ENCODE measurements at regions not wholly inside any gene's neighbourhood (a gene's known extent, or its start where the extent isn't known, plus 50 kb on each side); places are given as distances from the start of the nearest gene placed in this dataset.

- CTCF ChIA-PET: no interaction called here
- H3K9me3 Mint-ChIP-seq: no peaks in the 10 kb centered on the region
- POLR2A ChIA-PET: no interaction called here
- TF ChIP-seq ZNF425 (CRISPR knock-in tag; conservative IDR thresholded peaks at IDR 0.05) (no peak), SMAD4 (CRISPR knock-in tag; IDR thresholded peaks at IDR 0.05) (no peak), PRDM15 (CRISPR knock-in tag; IDR thresholded peaks at IDR 0.05) (no peak), CREM (CRISPR knock-in tag; IDR thresholded peaks at IDR 0.05) (no peak), CREB1 (CRISPR knock-in tag; IDR thresholded peaks at IDR 0.05) (no peak), RORB (CRISPR knock-in tag; IDR thresholded peaks at IDR 0.05) (no peak), TCF7 (CRISPR knock-in tag; IDR thresholded peaks at IDR 0.05; ENCODE audit: low read depth) (no peak), SP1 (CRISPR knock-in tag; conservative IDR thresholded peaks at IDR 0.05) (no peak), FOXP1 (CRISPR knock-in tag; IDR thresholded peaks at IDR 0.05; ENCODE audit: borderline replicate concordance) (no peak), ZNF281 (CRISPR knock-in tag; IDR thresholded peaks at IDR 0.05) (no peak), USF2 (CRISPR knock-in tag; IDR thresholded peaks at IDR 0.05) (no peak), TEAD4 (CRISPR knock-in tag; IDR thresholded peaks at IDR 0.05) (no peak)
- no peak overlapping the region for H3K4me3 Mint-ChIP-seq
- H3K27me3 Mint-ChIP-seq (ENCODE audit: low read depth): no peaks in the 10 kb centered on the region; the same call in 1 of the 2 replicates
- H3K27ac Mint-ChIP-seq: no peak overlapping the region
- H3K4me1 Mint-ChIP-seq: no peaks in the 10 kb centered on the region
- no peak for ATAC-seq
- no peaks in the 10 kb centered on the region for H3K36me3 Mint-ChIP-seq
- no peak for DNase-seq (ENCODE audit: low spot score)
These were observed 102.0 kb upstream of the TENT5A start for GRCh38 chr6:81854474-81854873.

DNA sequence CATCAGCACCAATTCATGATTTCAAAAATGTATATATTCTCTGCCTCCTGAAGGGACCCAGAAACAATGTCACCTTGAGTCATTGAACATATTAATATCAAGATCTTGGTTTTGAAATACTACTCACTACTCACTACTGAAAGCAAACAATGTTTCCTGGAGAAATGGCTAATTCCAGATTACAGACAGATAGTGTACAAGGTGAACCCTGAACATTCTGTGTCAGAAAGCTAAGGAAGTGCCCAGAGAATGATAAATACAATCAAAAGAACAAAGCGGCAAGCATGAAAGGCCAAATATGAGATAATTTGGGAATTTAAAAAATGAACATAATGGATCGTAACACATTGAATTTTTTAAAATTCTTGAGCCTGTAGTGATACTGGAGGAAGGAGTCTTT, 101.5 kb upstream of the TENT5A start:
- no peak overlapping the region for H3K27ac Mint-ChIP-seq
- DNase-seq (ENCODE audit: low spot score) (no peak), ATAC-seq (no peak)
- H3K9me3 Mint-ChIP-seq: no peaks in the 10 kb centered on the region
- no peak overlapping the region for H3K4me3 Mint-ChIP-seq
- POLR2A ChIA-PET: no interaction called here
- H3K4me1 Mint-ChIP-seq: no peaks in the 10 kb centered on the region
- CTCF ChIA-PET: no interaction called here
- no peaks in the 10 kb centered on the region for H3K36me3 Mint-ChIP-seq
- H3K27me3 Mint-ChIP-seq (ENCODE audit: low read depth): no peaks in the 10 kb centered on the region; the same call in 1 of the 2 replicates
- TF ChIP-seq TCF7 (CRISPR knock-in tag; IDR thresholded peaks at IDR 0.05; ENCODE audit: low read depth): no peak
- TF ChIP-seq MYBL2 (CRISPR knock-in tag; IDR thresholded peaks at IDR 0.05): no peak
- no peak for TF ChIP-seq PRDM15 (CRISPR knock-in tag; IDR thresholded peaks at IDR 0.05)
- no peak for TF ChIP-seq GRHL2 (CRISPR knock-in tag; IDR thresholded peaks at IDR 0.05; ENCODE audit: insufficient replicate concordance, severe bottlenecking)
- TF ChIP-seq EMX1 (CRISPR knock-in tag; IDR thresholded peaks at IDR 0.05): no peak
- no peak for TF ChIP-seq NFE2L1 (CRISPR knock-in tag; IDR thresholded peaks at IDR 0.05)
- no peak for TF ChIP-seq JAZF1 (CRISPR knock-in tag; IDR thresholded peaks at IDR 0.05)
- no peak for TF ChIP-seq NR3C1 (CRISPR knock-in tag; conservative IDR thresholded peaks at IDR 0.05; ENCODE audit: low read depth)
- no peak for TF ChIP-seq KAT7 (CRISPR knock-in tag; IDR thresholded peaks at IDR 0.05; ENCODE audit: borderline replicate concordance)
- TF ChIP-seq IRF2 (CRISPR knock-in tag; IDR thresholded peaks at IDR 0.05; ENCODE audit: borderline replicate concordance, low read depth): no peak
- TF ChIP-seq, protein P1, sequence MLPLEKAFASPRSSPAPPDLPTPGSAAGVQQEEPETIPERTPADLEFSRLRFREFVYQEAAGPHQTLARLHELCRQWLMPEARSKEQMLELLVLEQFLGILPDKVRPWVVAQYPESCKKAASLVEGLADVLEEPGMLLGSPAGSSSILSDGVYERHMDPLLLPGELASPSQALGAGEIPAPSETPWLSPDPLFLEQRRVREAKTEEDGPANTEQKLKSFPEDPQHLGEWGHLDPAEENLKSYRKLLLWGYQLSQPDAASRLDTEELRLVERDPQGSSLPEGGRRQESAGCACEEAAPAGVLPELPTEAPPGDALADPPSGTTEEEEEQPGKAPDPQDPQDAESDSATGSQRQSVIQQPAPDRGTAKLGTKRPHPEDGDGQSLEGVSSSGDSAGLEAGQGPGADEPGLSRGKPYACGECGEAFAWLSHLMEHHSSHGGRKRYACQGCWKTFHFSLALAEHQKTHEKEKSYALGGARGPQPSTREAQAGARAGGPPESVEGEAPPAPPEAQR (CRISPR knock-in tag; IDR thresholded peaks at IDR 0.05): no peak
- no peak for TF ChIP-seq MXD4 (CRISPR knock-in tag; IDR thresholded peaks at IDR 0.05; ENCODE audit: borderline replicate concordance)

All from WTC11 (cell line).